ENCODE measurements at regions not wholly inside any gene's neighbourhood (a gene's known extent, or its start where the extent isn't known, plus 50 kb on each side); places are given as distances from the start of the nearest gene placed in this dataset.

DNA sequence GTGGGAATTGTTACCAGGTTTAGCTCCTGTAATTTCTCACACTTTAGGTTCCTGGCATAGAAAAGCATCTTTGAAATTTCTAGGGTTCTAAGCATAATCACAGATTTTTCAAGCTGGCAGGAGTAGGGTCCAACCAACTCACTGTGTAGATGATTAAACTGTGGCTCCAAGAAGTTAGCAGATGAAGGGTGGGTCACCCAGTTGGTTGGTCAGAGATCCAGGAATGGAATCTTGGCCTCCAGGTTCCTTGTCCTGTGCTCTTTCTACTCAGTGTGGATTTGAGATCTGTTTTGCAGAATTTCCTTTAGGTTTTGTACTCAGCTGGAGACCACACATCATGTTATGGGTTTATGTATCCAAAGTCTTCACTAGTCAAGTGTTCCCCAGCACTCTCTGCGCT is 90.3 kb upstream of the MAML3 start:
- WGBS, 5 donors = 95 to 100% (median 97%) methylated on average over 1 of the region's 1 CpG
- Histone ChIP-seq H3K27me3 (replicated peaks in 1 of 7) (no peaks in the 10 kb centered on the region), H3K27ac (peak overlapping the region in 2 of 8 donors; percentile 60 to 64), H3K4me3 (no peak overlapping the region), H3K9me3 (no peaks in the 10 kb centered on the region), H3K4me1 (peaks cover 9 to 32% (median 23%) of the 10 kb centered on the region in 6 donors), H3K36me3 (no peaks in the 10 kb centered on the region)
- DNase-seq = no peak
- TF ChIP-seq, protein P1, sequence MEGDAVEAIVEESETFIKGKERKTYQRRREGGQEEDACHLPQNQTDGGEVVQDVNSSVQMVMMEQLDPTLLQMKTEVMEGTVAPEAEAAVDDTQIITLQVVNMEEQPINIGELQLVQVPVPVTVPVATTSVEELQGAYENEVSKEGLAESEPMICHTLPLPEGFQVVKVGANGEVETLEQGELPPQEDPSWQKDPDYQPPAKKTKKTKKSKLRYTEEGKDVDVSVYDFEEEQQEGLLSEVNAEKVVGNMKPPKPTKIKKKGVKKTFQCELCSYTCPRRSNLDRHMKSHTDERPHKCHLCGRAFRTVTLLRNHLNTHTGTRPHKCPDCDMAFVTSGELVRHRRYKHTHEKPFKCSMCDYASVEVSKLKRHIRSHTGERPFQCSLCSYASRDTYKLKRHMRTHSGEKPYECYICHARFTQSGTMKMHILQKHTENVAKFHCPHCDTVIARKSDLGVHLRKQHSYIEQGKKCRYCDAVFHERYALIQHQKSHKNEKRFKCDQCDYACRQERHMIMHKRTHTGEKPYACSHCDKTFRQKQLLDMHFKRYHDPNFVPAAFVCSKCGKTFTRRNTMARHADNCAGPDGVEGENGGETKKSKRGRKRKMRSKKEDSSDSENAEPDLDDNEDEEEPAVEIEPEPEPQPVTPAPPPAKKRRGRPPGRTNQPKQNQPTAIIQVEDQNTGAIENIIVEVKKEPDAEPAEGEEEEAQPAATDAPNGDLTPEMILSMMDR (IDR thresholded peaks at IDR 0.05 in 8 of 11, conservative IDR thresholded peaks at IDR 0.05 in 3 of 11) = no peak
- TF ChIP-seq POLR2A (IDR thresholded peaks at IDR 0.05) = no peak
- TF ChIP-seq POLR2AphosphoS5 (IDR thresholded peaks at IDR 0.05) = no peak
- intact Hi-C loops (cut with DNase I; ENCODE audit: low total_unique reads) = no loop called here

DNA sequence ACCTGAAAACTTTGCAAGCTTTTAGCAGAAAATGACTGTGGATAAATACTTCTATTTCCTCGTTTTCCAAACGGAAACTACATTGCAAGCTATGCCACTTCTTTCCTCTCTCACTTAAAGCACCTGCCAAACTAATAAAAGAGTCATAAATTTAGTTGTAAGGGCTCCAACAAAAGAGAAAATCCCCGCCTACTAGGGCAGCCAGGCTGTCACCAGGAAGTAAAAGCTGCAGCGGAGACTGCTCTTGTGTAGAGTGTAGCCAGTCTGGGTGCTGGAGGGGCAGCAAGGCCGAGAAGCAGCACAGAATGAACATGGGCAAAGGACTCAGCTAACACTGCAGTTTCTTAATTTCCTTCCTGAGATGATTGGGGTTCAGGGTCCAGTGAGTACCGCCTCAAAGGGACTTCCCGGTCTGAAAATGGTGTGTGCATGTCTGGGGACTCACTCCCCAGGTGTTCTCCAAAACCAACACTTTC is 89.3 kb upstream of the MAML3 start:
- Histone ChIP-seq H3K36me3 (no peaks in the 10 kb centered on the region), H3K4me3 (peak overlapping the region in 1 of 8 donors; percentile 16), H3K9me3 (no peaks in the 10 kb centered on the region), H3K4me1 (peaks cover 9 to 36% (median 24%) of the 10 kb centered on the region in 6 donors), H3K27ac (peak overlapping the region in 6 of 8 donors; percentile 15 to 65 (median 60)), H3K27me3 (replicated peaks in 1 of 7) (peaks cover 0 to 5% (median 0%) of the 10 kb centered on the region in 7 donors)
- WGBS, 5 donors = 4 to 16% (median 9%) methylated on average over 7 of the region's 7 CpGs
- intact Hi-C loops (cut with DNase I; ENCODE audit: low total_unique reads) = no loop called here
- peak; percentile 80 for DNase-seq
- TF ChIP-seq POLR2AphosphoS5 (IDR thresholded peaks at IDR 0.05) (peak in 2 of 3 donors; percentile 59 to 62), POLR2A (IDR thresholded peaks at IDR 0.05) (no peak)

DNA sequence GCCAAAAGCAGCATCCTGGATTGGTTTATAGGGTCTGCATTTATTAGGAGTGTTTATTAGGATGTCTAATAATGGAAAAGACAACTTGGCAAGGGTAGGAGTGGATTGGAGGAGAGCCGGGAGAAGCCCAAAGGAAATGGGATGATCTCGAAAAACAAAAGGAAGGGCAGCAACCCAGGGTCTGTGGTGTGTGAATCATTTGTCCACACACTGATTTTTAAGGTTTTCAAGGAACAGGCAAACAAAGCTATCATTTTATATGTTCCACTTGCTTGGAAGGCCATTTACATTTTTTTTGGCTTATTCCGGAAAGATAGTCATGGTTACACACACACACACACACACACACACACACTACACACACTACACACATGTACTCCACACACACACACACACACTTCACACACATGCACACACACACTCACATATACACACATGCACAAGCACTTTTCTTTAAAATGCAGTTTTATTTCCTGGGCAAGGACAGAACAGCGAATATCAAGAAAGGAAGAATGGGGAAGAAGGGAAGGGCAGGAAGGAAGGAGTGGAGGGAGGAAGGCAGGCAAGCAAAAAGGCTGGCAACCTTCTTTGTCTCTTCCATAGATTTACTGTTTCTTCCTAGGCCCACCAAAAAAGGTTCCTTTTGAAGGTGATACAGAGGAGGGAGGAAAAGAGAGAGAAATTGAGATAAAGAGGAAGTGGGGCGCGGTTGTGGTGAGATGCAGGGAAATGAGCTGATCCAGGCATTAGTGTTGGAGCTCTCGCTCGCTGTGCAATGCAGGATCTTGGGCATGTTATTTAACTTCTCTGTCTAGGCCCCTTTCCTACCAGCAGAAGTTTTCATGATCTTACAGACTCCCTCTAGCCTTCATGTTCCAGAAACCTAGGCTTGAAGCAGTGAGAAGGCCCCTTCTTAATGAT is 88.6 kb upstream of the MAML3 start:
- intact Hi-C loops (cut with DNase I; ENCODE audit: low total_unique reads) = no loop called here
- Histone ChIP-seq H3K27me3 (replicated peaks in 1 of 7) (peaks cover 0 to 5% (median 0%) of the 10 kb centered on the region in 7 donors), H3K4me3 (peak overlapping the region in 1 of 8 donors; percentile 16), H3K27ac (peak overlapping the region in 6 of 8 donors; percentile 15 to 65 (median 60)), H3K36me3 (no peaks in the 10 kb centered on the region), H3K4me1 (peaks cover 16 to 42% (median 31%) of the 10 kb centered on the region in 6 donors), H3K9me3 (no peaks in the 10 kb centered on the region)
- WGBS, 5 donors = 41 to 52% (median 45%) methylated on average over 8 of the region's 8 CpGs
- no peak for DNase-seq
- no peak for TF ChIP-seq POLR2AphosphoS5 (IDR thresholded peaks at IDR 0.05)

DNA sequence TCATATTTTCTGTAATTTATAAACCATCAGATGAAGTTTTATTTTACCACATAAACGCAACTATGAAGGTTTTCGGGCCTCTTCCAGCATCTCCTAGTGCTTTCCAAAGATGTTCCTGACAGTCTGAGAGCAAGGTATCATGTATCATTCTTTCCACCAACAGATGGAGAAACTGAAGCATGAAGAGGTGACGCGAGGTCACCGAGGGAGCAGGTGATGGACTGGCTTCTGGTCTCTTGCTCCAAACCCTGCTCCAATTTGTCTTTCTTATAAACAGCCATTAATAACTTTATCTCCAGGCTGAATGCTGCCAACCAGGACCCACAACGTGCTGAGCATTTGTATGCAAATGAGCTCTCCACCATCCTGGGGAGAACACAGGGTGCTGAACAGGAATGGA is 86.3 kb upstream of the MAML3 start:
- H3K4me3 ChIP-seq = no peak overlapping the region
- peaks cover 24 to 61% (median 41%) of the 10 kb centered on the region in 6 donors for H3K4me1 ChIP-seq
- intact Hi-C loops (cut with DNase I; ENCODE audit: low total_unique reads) = no loop called here
- TF ChIP-seq POLR2AphosphoS5 (IDR thresholded peaks at IDR 0.05) = no peak
- no peak for TF ChIP-seq POLR2A (IDR thresholded peaks at IDR 0.05)
- TF ChIP-seq, protein P1 (IDR thresholded peaks at IDR 0.05 in 8 of 11, conservative IDR thresholded peaks at IDR 0.05 in 3 of 11) = no peak
- no peak overlapping the region for H3K27ac ChIP-seq
- WGBS, 5 donors = 81 to 90% (median 86%) methylated on average over 6 of the region's 6 CpGs
- H3K9me3 ChIP-seq = no peaks in the 10 kb centered on the region
- peaks cover 0 to 5% (median 0%) of the 10 kb centered on the region in 7 donors for H3K27me3 ChIP-seq (replicated peaks in 1 of 7)
- H3K36me3 ChIP-seq = no peaks in the 10 kb centered on the region
- DNase-seq = no peak

DNA sequence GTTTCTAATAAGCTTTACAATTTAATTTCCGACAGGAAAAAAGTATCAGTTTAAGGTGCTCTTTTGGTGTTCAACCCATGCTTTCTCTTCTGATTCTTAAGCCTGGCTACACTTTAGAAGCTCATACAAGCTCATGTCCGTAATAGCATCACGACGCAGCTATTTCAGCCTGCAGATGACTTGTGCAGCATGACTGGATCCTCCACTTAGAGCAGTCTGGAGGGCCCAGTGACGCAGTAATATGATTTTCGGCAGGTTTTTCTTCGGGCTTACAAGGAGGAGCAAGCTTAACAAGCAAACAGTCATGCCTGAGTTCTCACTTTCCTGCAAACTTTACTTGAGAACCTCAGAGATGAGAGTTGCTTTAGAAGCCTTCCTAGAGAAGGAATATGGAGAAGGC is 85.3 kb upstream of the MAML3 start:
- 89 to 94% (median 93%) methylated on average over 7 of the region's 7 CpGs for WGBS, 5 donors
- Histone ChIP-seq H3K4me3 (no peak overlapping the region), H3K9me3 (no peaks in the 10 kb centered on the region), H3K27me3 (replicated peaks in 1 of 7) (peaks cover 0 to 5% (median 0%) of the 10 kb centered on the region in 7 donors), H3K4me1 (peaks cover 24 to 70% (median 41%) of the 10 kb centered on the region in 6 donors), H3K27ac (no peak overlapping the region), H3K36me3 (no peaks in the 10 kb centered on the region)
- no peak for TF ChIP-seq POLR2A (IDR thresholded peaks at IDR 0.05)
- TF ChIP-seq, protein P1 (IDR thresholded peaks at IDR 0.05 in 8 of 11, conservative IDR thresholded peaks at IDR 0.05 in 3 of 11) = no peak
- no peak for TF ChIP-seq POLR2AphosphoS5 (IDR thresholded peaks at IDR 0.05)
- no peak for DNase-seq
- intact Hi-C loops (cut with DNase I; ENCODE audit: low total_unique reads) = no loop called here
